ENCODE measurements at regions not wholly inside any gene's neighbourhood (a gene's known extent, or its start where the extent isn't known, plus 50 kb on each side); places are given as distances from the start of the nearest gene placed in this dataset.
"Not testable (repeated sequence)": the region's sequence is repeated elsewhere in the genome, so short reads cannot be mapped to it uniquely, and the experiment has no call there.

DNA sequence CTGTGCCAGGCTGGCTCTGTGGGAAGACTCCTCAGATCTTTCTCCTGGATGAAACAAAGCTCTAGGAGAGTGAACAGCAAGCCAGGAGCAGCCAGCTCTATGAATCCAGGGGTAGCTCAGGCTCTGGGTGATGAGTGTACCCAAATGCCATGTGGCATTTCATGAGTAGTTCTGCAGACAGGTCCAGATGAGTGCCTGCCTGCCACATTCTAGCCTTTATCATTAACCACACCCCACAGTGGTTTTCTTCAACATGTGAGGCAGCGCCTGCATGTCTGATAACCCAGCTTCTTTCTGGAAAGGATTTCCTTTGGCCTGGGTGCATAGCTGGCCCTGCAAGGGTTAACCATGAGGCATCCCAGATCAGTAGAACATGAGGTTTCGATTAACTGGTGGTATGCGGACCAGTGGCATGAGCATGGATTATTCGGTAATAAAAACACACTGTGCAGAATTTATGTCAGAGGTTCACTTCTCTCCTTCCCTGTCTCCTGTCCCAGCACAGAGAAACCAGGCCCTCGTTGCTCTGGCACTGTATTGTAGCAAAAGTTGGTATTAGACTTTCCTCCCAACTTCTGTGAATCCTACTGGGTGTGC is 381.9 kb upstream of the ZNF462 start:
- TF ChIP-seq, protein P1, sequence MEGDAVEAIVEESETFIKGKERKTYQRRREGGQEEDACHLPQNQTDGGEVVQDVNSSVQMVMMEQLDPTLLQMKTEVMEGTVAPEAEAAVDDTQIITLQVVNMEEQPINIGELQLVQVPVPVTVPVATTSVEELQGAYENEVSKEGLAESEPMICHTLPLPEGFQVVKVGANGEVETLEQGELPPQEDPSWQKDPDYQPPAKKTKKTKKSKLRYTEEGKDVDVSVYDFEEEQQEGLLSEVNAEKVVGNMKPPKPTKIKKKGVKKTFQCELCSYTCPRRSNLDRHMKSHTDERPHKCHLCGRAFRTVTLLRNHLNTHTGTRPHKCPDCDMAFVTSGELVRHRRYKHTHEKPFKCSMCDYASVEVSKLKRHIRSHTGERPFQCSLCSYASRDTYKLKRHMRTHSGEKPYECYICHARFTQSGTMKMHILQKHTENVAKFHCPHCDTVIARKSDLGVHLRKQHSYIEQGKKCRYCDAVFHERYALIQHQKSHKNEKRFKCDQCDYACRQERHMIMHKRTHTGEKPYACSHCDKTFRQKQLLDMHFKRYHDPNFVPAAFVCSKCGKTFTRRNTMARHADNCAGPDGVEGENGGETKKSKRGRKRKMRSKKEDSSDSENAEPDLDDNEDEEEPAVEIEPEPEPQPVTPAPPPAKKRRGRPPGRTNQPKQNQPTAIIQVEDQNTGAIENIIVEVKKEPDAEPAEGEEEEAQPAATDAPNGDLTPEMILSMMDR (IDR thresholded peaks at IDR 0.05; ENCODE audit: low read depth, low read length, missing control alignments): no peak
- DNase-seq (ENCODE audit: low read depth): no peak
- no peak overlapping the region for H3K4me3 ChIP-seq (ENCODE audit: low read depth, low read length)

DNA sequence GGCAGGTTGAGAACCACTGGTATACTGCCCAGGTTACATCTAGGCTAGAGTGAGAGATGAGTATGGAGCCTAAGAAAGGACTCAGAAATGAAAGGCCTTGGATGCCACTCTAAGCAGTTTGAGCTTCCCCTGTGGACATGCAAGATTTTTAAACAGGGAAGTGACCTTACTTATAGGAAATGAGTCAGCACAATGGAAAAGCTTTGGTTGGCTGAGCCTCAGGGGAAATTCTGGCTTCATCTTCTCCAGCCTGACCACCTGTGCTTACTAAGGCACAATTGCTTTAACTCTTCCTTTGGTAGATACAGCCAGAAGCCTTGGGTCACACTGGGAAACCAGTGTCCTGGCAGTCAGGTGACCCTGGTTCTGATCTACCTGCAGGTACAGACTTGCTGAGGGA is 380.2 kb upstream of the ZNF462 start:
- H3K4me3 ChIP-seq (ENCODE audit: low read depth, low read length): no peak overlapping the region
- DNase-seq (ENCODE audit: low read depth): peak; percentile 5
- TF ChIP-seq, protein P1 (IDR thresholded peaks at IDR 0.05; ENCODE audit: low read depth, low read length, missing control alignments): no peak

DNA sequence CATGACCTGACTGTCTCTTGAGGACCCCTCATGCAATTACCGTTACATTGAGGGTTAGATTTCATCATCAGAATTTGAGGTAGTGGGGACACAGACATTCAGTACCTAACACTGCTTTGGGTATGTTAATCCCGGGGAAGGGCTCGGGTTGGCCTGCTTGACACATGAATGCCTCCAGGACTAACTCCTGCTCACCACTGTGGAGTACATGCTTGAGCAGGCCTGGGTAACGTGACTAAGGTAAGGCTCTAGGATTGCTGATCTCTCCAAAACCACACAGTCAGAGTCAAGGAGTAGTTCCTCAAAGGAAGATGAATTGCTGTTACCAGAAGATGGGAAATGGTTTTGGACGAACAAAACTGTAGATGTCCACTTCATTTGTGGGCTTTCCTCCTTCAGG is 376.3 kb upstream of the ZNF462 start:
- DNase-seq (ENCODE audit: low read depth): no peak
- no peak overlapping the region for H3K4me3 ChIP-seq (ENCODE audit: low read depth, low read length)
- TF ChIP-seq, protein P1 (IDR thresholded peaks at IDR 0.05; ENCODE audit: low read depth, low read length, missing control alignments): no peak

DNA sequence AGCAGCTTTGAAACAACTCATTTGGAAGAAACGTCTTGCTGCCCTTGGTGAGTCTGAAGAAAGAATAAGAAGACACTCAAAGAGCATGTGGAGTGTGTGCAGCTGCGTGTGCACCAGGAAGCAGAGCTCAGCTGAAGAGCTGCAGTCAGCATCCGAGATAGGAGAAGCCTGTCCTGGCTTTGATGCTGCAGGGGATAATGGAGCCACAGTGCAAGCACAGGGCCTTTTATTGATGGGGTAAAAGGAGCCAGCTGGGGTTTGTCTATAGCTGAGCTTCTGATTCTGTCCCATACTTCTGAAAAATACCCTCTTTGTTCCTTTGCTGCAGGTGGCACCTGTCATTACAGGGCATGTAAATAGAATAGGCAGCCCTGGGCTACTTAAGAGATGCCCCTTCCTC is 375.7 kb upstream of the ZNF462 start:
- no peak for DNase-seq (ENCODE audit: low read depth)
- TF ChIP-seq, protein P1 (IDR thresholded peaks at IDR 0.05; ENCODE audit: low read depth, low read length, missing control alignments): no peak
- no peak overlapping the region for H3K4me3 ChIP-seq (ENCODE audit: low read depth, low read length)

DNA sequence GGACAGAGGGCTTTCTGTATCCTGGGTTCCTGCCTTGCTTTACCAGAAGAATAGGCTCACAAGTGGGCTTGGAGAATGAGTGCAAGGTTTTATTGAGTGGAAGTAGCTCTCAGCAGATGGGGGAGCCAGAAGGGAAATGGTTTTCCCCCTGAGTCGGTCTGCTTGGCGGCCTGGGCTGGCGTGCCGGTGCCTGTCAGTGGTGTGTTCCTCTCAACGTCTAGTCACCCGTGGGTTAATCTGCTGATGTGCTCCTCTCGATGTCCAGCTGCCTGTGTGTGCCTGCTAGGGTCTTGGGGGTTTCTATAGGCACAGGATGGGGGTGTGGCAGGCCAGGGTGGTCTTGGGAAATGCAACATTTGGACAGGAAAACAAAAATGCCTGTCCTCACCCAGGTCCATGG is 370.8 kb upstream of the ZNF462 start:
- H3K4me3 ChIP-seq (ENCODE audit: low read depth, low read length): not testable (repeated sequence)

DNA sequence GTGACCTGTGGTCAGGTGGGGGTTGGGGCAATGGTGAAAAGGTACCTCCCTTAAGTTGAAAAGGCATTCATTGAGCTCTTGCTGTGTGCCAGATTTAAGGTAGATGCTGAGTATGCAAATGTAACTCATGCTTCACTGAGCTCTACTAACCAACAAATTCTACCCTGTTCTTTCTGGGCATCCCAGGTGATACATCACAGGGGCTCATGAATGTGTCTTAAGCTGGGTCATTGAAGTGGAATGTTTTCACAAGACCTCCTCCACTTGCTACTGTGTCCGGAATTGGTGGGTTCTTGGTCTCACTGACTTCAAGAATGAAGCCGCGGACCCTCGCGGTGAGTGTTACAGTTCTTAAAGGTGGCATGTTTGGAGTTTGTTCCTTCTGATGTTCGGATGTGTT is 362.8 kb upstream of the ZNF462 start:
- TF ChIP-seq, protein P1 (IDR thresholded peaks at IDR 0.05; ENCODE audit: low read depth, low read length, missing control alignments): no peak
- DNase-seq (ENCODE audit: low read depth): no peak
- no peak overlapping the region for H3K4me3 ChIP-seq (ENCODE audit: low read depth, low read length)

More for the DNA sequence above, 370.8 kb upstream of the ZNF462 start:
- not testable (repeated sequence) for DNase-seq (ENCODE audit: low read depth)

DNA sequence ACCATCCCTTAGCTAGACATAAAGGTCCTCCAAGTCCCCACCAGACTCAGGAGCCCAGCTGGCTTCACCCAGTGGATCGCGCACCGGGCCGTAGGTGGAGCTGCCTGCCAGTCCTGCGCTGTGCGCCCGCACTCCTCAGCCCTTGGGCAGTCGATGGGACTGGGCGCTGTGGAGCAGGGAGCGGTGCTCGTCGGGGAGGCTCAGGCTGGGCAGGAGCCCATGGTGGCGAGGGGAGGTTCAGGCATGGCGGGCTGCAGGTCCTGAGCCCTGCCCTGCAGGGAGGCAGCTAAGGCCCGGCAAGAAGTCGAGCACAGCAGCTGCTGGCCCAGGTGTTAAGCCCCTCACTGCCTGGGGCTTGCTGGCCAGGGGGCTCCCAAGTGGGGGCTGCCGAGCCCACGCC is 361.8 kb upstream of the ZNF462 start:
- H3K4me3 ChIP-seq (ENCODE audit: low read depth, low read length); DNase-seq (ENCODE audit: low read depth): not testable (repeated sequence)

DNA sequence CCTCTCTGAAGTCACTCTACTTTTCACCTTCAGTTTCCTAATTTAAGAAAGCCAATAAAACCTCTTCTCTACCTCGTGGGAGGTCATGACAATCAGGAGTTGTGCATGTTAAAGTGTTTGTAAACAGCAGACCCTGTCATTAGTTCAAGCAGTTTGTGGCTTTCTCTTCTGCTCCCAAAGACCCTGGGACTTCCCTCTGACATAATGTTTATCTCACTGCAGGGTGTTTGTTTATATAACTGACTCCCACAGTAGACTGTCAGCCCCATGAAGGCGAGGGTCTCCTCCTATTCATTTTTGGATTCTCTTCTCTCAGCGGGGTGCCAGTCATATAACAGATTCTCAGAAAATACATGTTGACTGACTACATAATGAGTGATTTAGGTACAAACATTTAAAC is 360.0 kb upstream of the ZNF462 start:
- no peak overlapping the region for H3K4me3 ChIP-seq (ENCODE audit: low read depth, low read length)
- TF ChIP-seq, protein P1 (IDR thresholded peaks at IDR 0.05; ENCODE audit: low read depth, low read length, missing control alignments): no peak
- DNase-seq (ENCODE audit: low read depth): no peak

Measured in GM12864 (cell line).